ENCODE measurements at regions not wholly inside any gene's neighbourhood (a gene's known extent, or its start where the extent isn't known, plus 50 kb on each side); places are given as distances from the start of the nearest gene placed in this dataset.

GRCh38 chr10:114876602-114877300 is 55.2 kb downstream of the FHIP2A start:
- no peak overlapping the region for H3K27ac ChIP-seq
- no peaks in the 10 kb centered on the region for H3K9me3 ChIP-seq
- DNase-seq, result peak; percentile 16 to 67
- H3K4me1 ChIP-seq, result peaks cover 0 to 12% (median 4%) of the 10 kb centered on the region in 4 donors
- no peaks in the 10 kb centered on the region for H3K27me3 ChIP-seq
- TF ChIP-seq CTCF (IDR thresholded peaks at IDR 0.05) (peak in 5 of 6 experiments; percentile 42 to 66 (median 61)), POLR2A (IDR thresholded peaks at IDR 0.05) (no peak)
- peak; percentile 52 to 78 for ATAC-seq (ENCODE audit: low FRiP score in 2 of 2)
- 26 to 36% methylated on average over 19 to 20 of the region's 20 CpGs for WGBS, 2 donors
- H3K36me3 ChIP-seq, result no peaks in the 10 kb centered on the region
- no peak overlapping the region for H3K4me3 ChIP-seq

GRCh38 chr10:114877301-114877644 is 55.7 kb downstream of the FHIP2A start:
- no peak overlapping the region for H3K4me3 ChIP-seq
- peaks cover 0 to 12% (median 4%) of the 10 kb centered on the region in 4 donors for H3K4me1 ChIP-seq
- no peak for TF ChIP-seq POLR2AphosphoS5 (IDR thresholded peaks at IDR 0.05)
- peak in 1 of 6 experiments; percentile 11 for TF ChIP-seq CTCF (IDR thresholded peaks at IDR 0.05)
- TF ChIP-seq EP300 (IDR thresholded peaks at IDR 0.05), result no peak
- TF ChIP-seq POLR2A (IDR thresholded peaks at IDR 0.05), result no peak
- H3K27me3 ChIP-seq, result no peaks in the 10 kb centered on the region
- DNase-seq (no peak), ATAC-seq (ENCODE audit: low FRiP score in 2 of 2) (no peak)
- WGBS, 2 donors, result 52 to 58% methylated on average over 6 of the region's 6 CpGs
- H3K36me3 ChIP-seq, result no peaks in the 10 kb centered on the region
- H3K9me3 ChIP-seq, result no peaks in the 10 kb centered on the region
- H3K27ac ChIP-seq, result no peak overlapping the region

- H3K4me1 ChIP-seq, result peaks cover 0 to 12% (median 4%) of the 10 kb centered on the region in 4 donors
- TF ChIP-seq EP300 (IDR thresholded peaks at IDR 0.05), result no peak
- no peak for TF ChIP-seq POLR2AphosphoS5 (IDR thresholded peaks at IDR 0.05)
- no peak for TF ChIP-seq POLR2A (IDR thresholded peaks at IDR 0.05)
- no peak for TF ChIP-seq CTCF (IDR thresholded peaks at IDR 0.05)
- DNase-seq (no peak), ATAC-seq (ENCODE audit: low FRiP score in 2 of 2) (no peak)
- no peak overlapping the region for H3K27ac ChIP-seq
- H3K4me3 ChIP-seq, result no peak overlapping the region
- no peaks in the 10 kb centered on the region for H3K27me3 ChIP-seq
- H3K9me3 ChIP-seq, result no peaks in the 10 kb centered on the region
- H3K36me3 ChIP-seq, result no peaks in the 10 kb centered on the region
Observed at GRCh38 chr10:114879093-114879492, 57.5 kb downstream of the FHIP2A start.

- no peak for TF ChIP-seq POLR2AphosphoS5 (IDR thresholded peaks at IDR 0.05)
- peak in 5 of 6 experiments; percentile 27 to 44 (median 30) for TF ChIP-seq CTCF (IDR thresholded peaks at IDR 0.05)
- peak in 1 of 2 donors; percentile 23 for DNase-seq
- Histone ChIP-seq H3K27ac (no peak overlapping the region), H3K9me3 (no peaks in the 10 kb centered on the region), H3K4me1 (peaks cover 0 to 12% (median 4%) of the 10 kb centered on the region in 4 donors), H3K27me3 (no peaks in the 10 kb centered on the region), H3K36me3 (no peaks in the 10 kb centered on the region), H3K4me3 (no peak overlapping the region)
- WGBS, 2 donors, result 28 to 30% methylated on average over 13 of the region's 13 CpGs
- no peak for ATAC-seq (ENCODE audit: low FRiP score in 2 of 2)
Observed at GRCh38 chr10:114879541-114880158, 58.1 kb downstream of the FHIP2A start.

GRCh38 chr10:114881417-114881816 is 56.6 kb upstream of the TRUB1 start:
- Histone ChIP-seq H3K4me1 (peaks cover 0 to 12% (median 4%) of the 10 kb centered on the region in 4 donors), H3K27ac (no peak overlapping the region), H3K9me3 (no peaks in the 10 kb centered on the region), H3K4me3 (no peak overlapping the region), H3K36me3 (no peaks in the 10 kb centered on the region), H3K27me3 (no peaks in the 10 kb centered on the region)
- TF ChIP-seq EP300 (IDR thresholded peaks at IDR 0.05) (no peak), POLR2A (IDR thresholded peaks at IDR 0.05) (no peak), CTCF (IDR thresholded peaks at IDR 0.05) (no peak), POLR2AphosphoS5 (IDR thresholded peaks at IDR 0.05) (no peak)
- ATAC-seq (ENCODE audit: low FRiP score in 2 of 2) (no peak), DNase-seq (no peak)
- WGBS, 2 donors, result 96% methylated on average over 3 of the region's 3 CpGs
